WTC11 (cell line): ENCODE measurements at regions not wholly inside any gene's neighbourhood (a gene's known extent, or its start where the extent isn't known, plus 50 kb on each side); places are given as distances from the start of the nearest gene placed in this dataset.

Experiments
- ATAC-seq: fragments of 200-7000 bp; cut with Tn5 transposase; 2 replicates; pipeline ENCODE4 v1.10.0; 2021; ENCODE audit warnings: mild to moderate bottlenecking, moderate library complexity
- CTCF ChIA-PET: fragments of 300-600 bp; sonication (Branson Sonifier 250); formaldehyde crosslinking; loops from one replicate; lab custom pipeline; 2021; ENCODE audit warnings: antibody characterized with exemption; lab: Charles Lee
- POLR2A ChIA-PET: fragments of 350-600 bp; sonication (Branson Sonifier 250); formaldehyde crosslinking; loops from one replicate; lab custom pipeline; 2021; ENCODE audit warnings: antibody characterized with exemption; lab: Charles Lee
- DNase-seq: peaks from one replicate; pipeline ENCODE4 v3.0.0; 2021; ENCODE audit warnings: low spot score
- H3K27ac Mint-ChIP-seq: 2 replicates; pipeline ENCODE4 v1.8.0; 2021; ENCODE audit warnings: mixed read lengths
- H3K27me3 Mint-ChIP-seq: 2 replicates; pipeline ENCODE4 v1.8.0; 2021; ENCODE audit warnings: low read depth, mild to moderate bottlenecking, moderate library complexity, mixed read lengths
- H3K36me3 Mint-ChIP-seq: 2 replicates; pipeline ENCODE4 v1.8.0; 2021; ENCODE audit warnings: mixed read lengths
- H3K4me1 Mint-ChIP-seq: 2 replicates; pipeline ENCODE4 v1.8.0; 2022; ENCODE audit warnings: mixed read lengths
- H3K4me3 Mint-ChIP-seq: 2 replicates; pipeline ENCODE4 v1.8.0; 2021; ENCODE audit warnings: mild to moderate bottlenecking, moderate library complexity, mixed read lengths
- H3K9me3 Mint-ChIP-seq: 2 replicates; pipeline ENCODE4 v1.8.0; 2021; ENCODE audit warnings: mixed read lengths
- AR ChIP-seq: fragments of 250-450 bp; sonication (Bioruptor Pico); IDR thresholded peaks from 2 replicates; pipeline ENCODE4 v1.9.0; 2021; ENCODE audit warnings: mild to moderate bottlenecking
- ARID4B ChIP-seq: sonication (generic); formaldehyde crosslinking; IDR thresholded peaks from 2 replicates; pipeline ENCODE4 v1.8.0; 2023; ENCODE audit warnings: missing genetic modification reagents, mild to moderate bottlenecking, borderline replicate concordance
- CDX4 ChIP-seq: fragments of 250-450 bp; sonication (Bioruptor Pico); IDR thresholded peaks from 2 replicates; pipeline ENCODE4 v1.9.0; 2021; ENCODE audit warnings: moderate library complexity, mild to moderate bottlenecking, inconsistent platforms, borderline replicate concordance
- ELF4 ChIP-seq: sonication (generic); formaldehyde crosslinking; IDR thresholded peaks from 2 replicates; pipeline ENCODE4 v1.8.1; 2022; ENCODE audit warnings: low read depth, mild to moderate bottlenecking, moderate library complexity, missing genetic modification reagents
- NR3C1 ChIP-seq: sonication (generic); formaldehyde crosslinking; conservative IDR thresholded peaks from 2 replicates; pipeline ENCODE4 v1.8.1; 2023; ENCODE audit warnings: low read depth, mild to moderate bottlenecking, missing genetic modification reagents
- RELA ChIP-seq: sonication (generic); formaldehyde crosslinking; IDR thresholded peaks from 2 replicates; pipeline ENCODE4 v1.8.1; 2022; ENCODE audit warnings: missing genetic modification reagents, mild to moderate bottlenecking, borderline replicate concordance
- SMAD3 ChIP-seq: sonication (generic); formaldehyde crosslinking; IDR thresholded peaks from 2 replicates; pipeline ENCODE4 v1.8.0; 2022; ENCODE audit warnings: missing genetic modification reagents, mild to moderate bottlenecking, borderline replicate concordance
- TEAD1 ChIP-seq: sonication (generic); formaldehyde crosslinking; IDR thresholded peaks from 2 replicates; pipeline ENCODE4 v1.8.0; 2022; ENCODE audit warnings: mild to moderate bottlenecking, missing genetic modification reagents
- ZNF138 ChIP-seq: sonication (generic); formaldehyde crosslinking; conservative IDR thresholded peaks from 2 replicates; pipeline ENCODE4 v1.8.1; 2022; ENCODE audit warnings: mild to moderate bottlenecking, moderate library complexity, missing genetic modification reagents
- ZNF219 ChIP-seq: sonication (generic); formaldehyde crosslinking; IDR thresholded peaks from 2 replicates; pipeline ENCODE4 v1.8.0; 2023; ENCODE audit warnings: missing genetic modification reagents, mild to moderate bottlenecking, borderline replicate concordance
- ZNF263 ChIP-seq: sonication (generic); formaldehyde crosslinking; IDR thresholded peaks from 2 replicates; pipeline ENCODE4 v1.8.1; 2022; ENCODE audit warnings: low read depth, mild to moderate bottlenecking, moderate library complexity, missing genetic modification reagents
- ZNF416 ChIP-seq: fragments of 250-450 bp; sonication (Bioruptor Pico); IDR thresholded peaks from 2 replicates; pipeline ENCODE4 v1.9.0; 2021; ENCODE audit warnings: mild to moderate bottlenecking, inconsistent platforms
- ZNF423 ChIP-seq: fragments of 250-450 bp; sonication (Bioruptor Pico); IDR thresholded peaks from 2 replicates; pipeline ENCODE4 v2.1.2; 2022; ENCODE audit warnings: mild to moderate bottlenecking, moderate library complexity
- ZNF671 ChIP-seq: fragments of 250-450 bp; sonication (Bioruptor Pico); IDR thresholded peaks from 2 replicates; pipeline ENCODE4 v1.8.0; 2021; ENCODE audit warnings: mild to moderate bottlenecking
- TF ChIP-seq, protein P1 (sequence below): fragments of 250-450 bp; sonication (Bioruptor Pico); IDR thresholded peaks from 2 replicates; pipeline ENCODE4 v1.9.0; 2021; ENCODE audit warnings: mild to moderate bottlenecking, borderline replicate concordance
- TF ChIP-seq, protein P2 (sequence below): sonication (generic); formaldehyde crosslinking; IDR thresholded peaks from 2 replicates; pipeline ENCODE4 v1.8.0; 2022; ENCODE audit warnings: missing genetic modification reagents
- TF ChIP-seq, protein P3 (sequence below): sonication (generic); formaldehyde crosslinking; IDR thresholded peaks from 2 replicates; pipeline ENCODE4 v1.8.1; 2022; ENCODE audit warnings: mild to moderate bottlenecking, moderate library complexity, missing genetic modification reagents
- TF ChIP-seq, protein P4 (sequence below): sonication (generic); formaldehyde crosslinking; IDR thresholded peaks from 2 replicates; pipeline ENCODE4 v1.8.0; 2022; ENCODE audit warnings: mild to moderate bottlenecking, missing genetic modification reagents

- TF ChIP-seq, protein P1, sequence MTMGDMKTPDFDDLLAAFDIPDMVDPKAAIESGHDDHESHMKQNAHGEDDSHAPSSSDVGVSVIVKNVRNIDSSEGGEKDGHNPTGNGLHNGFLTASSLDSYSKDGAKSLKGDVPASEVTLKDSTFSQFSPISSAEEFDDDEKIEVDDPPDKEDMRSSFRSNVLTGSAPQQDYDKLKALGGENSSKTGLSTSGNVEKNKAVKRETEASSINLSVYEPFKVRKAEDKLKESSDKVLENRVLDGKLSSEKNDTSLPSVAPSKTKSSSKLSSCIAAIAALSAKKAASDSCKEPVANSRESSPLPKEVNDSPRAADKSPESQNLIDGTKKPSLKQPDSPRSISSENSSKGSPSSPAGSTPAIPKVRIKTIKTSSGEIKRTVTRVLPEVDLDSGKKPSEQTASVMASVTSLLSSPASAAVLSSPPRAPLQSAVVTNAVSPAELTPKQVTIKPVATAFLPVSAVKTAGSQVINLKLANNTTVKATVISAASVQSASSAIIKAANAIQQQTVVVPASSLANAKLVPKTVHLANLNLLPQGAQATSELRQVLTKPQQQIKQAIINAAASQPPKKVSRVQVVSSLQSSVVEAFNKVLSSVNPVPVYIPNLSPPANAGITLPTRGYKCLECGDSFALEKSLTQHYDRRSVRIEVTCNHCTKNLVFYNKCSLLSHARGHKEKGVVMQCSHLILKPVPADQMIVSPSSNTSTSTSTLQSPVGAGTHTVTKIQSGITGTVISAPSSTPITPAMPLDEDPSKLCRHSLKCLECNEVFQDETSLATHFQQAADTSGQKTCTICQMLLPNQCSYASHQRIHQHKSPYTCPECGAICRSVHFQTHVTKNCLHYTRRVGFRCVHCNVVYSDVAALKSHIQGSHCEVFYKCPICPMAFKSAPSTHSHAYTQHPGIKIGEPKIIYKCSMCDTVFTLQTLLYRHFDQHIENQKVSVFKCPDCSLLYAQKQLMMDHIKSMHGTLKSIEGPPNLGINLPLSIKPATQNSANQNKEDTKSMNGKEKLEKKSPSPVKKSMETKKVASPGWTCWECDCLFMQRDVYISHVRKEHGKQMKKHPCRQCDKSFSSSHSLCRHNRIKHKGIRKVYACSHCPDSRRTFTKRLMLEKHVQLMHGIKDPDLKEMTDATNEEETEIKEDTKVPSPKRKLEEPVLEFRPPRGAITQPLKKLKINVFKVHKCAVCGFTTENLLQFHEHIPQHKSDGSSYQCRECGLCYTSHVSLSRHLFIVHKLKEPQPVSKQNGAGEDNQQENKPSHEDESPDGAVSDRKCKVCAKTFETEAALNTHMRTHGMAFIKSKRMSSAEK = no peak
- TF ChIP-seq ZNF138 (CRISPR knock-in tag) = no peak
- no peak for TF ChIP-seq ZNF263 (CRISPR knock-in tag)
- TF ChIP-seq, protein P2, sequence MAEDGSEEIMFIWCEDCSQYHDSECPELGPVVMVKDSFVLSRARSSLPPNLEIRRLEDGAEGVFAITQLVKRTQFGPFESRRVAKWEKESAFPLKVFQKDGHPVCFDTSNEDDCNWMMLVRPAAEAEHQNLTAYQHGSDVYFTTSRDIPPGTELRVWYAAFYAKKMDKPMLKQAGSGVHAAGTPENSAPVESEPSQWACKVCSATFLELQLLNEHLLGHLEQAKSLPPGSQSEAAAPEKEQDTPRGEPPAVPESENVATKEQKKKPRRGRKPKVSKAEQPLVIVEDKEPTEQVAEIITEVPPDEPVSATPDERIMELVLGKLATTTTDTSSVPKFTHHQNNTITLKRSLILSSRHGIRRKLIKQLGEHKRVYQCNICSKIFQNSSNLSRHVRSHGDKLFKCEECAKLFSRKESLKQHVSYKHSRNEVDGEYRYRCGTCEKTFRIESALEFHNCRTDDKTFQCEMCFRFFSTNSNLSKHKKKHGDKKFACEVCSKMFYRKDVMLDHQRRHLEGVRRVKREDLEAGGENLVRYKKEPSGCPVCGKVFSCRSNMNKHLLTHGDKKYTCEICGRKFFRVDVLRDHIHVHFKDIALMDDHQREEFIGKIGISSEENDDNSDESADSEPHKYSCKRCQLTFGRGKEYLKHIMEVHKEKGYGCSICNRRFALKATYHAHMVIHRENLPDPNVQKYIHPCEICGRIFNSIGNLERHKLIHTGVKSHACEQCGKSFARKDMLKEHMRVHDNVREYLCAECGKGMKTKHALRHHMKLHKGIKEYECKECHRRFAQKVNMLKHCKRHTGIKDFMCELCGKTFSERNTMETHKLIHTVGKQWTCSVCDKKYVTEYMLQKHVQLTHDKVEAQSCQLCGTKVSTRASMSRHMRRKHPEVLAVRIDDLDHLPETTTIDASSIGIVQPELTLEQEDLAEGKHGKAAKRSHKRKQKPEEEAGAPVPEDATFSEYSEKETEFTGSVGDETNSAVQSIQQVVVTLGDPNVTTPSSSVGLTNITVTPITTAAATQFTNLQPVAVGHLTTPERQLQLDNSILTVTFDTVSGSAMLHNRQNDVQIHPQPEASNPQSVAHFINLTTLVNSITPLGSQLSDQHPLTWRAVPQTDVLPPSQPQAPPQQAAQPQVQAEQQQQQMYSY (CRISPR knock-in tag) = no peak
- TF ChIP-seq, protein P3, sequence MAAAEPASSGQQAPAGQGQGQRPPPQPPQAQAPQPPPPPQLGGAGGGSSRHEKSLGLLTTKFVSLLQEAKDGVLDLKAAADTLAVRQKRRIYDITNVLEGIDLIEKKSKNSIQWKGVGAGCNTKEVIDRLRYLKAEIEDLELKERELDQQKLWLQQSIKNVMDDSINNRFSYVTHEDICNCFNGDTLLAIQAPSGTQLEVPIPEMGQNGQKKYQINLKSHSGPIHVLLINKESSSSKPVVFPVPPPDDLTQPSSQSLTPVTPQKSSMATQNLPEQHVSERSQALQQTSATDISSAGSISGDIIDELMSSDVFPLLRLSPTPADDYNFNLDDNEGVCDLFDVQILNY (CRISPR knock-in tag) = no peak
- no peak for TF ChIP-seq AR
- no peak for TF ChIP-seq ELF4 (CRISPR knock-in tag)
Measured at GRCh38 chr18:73976433-73976832, 171.2 kb downstream of the FBXO15 start (continued).

- DNase-seq (no peak), ATAC-seq (no peak)
- H3K4me3 Mint-ChIP-seq = no peak overlapping the region
- no peak overlapping the region for H3K27ac Mint-ChIP-seq
- peaks cover 11% of the 10 kb centered on the region for H3K9me3 Mint-ChIP-seq
- H3K36me3 Mint-ChIP-seq = no peaks in the 10 kb centered on the region
- no peaks in the 10 kb centered on the region for H3K4me1 Mint-ChIP-seq
- no peaks in the 10 kb centered on the region for H3K27me3 Mint-ChIP-seq
- ChIA-PET CTCF (no interaction called here), POLR2A (no interaction called here)
- TF ChIP-seq TEAD1 (CRISPR knock-in tag) (no peak), ZNF219 (CRISPR knock-in tag) (no peak), ZNF423 (no peak), ZNF416 (CRISPR knock-in tag) (no peak), ZNF671 (CRISPR knock-in tag) (no peak), CDX4 (CRISPR knock-in tag) (no peak), ARID4B (no peak), RELA (CRISPR knock-in tag) (no peak), NR3C1 (CRISPR knock-in tag) (no peak), SMAD3 (no peak)
- TF ChIP-seq, protein P4, sequence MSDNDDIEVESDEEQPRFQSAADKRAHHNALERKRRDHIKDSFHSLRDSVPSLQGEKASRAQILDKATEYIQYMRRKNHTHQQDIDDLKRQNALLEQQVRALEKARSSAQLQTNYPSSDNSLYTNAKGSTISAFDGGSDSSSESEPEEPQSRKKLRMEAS (CRISPR knock-in tag) = no peak
Measured at GRCh38 chr18:73975266-73975665, 172.4 kb downstream of the FBXO15 start.
